ENCODE measurements at regions not wholly inside any gene's neighbourhood (a gene's known extent, or its start where the extent isn't known, plus 50 kb on each side); places are given as distances from the start of the nearest gene placed in this dataset.
"Not testable (repeated sequence)": the region's sequence is repeated elsewhere in the genome, so short reads cannot be mapped to it uniquely, and the experiment has no call there.

- no peak for DNase-seq (ENCODE audit: low read depth in 2 of 2)
These were observed 214.7 kb downstream of the ANKRD30B start for GRCh38 chr18:14962626-14963025.

- DNase-seq (ENCODE audit: low read depth in 2 of 2): no peak
These were observed 215.3 kb downstream of the ANKRD30B start for GRCh38 chr18:14963246-14963645.

GRCh38 chr18:14964002-14964401 is 216.0 kb downstream of the ANKRD30B start:
- DNase-seq (ENCODE audit: low read depth in 2 of 2): no peak

GRCh38 chr18:14964406-14964805 is 216.4 kb downstream of the ANKRD30B start:
- no peak for DNase-seq (ENCODE audit: low read depth in 2 of 2)

GRCh38 chr18:14964976-14965375 is 217.0 kb downstream of the ANKRD30B start:
- DNase-seq (ENCODE audit: low read depth in 2 of 2): not testable (repeated sequence)

GRCh38 chr18:14965553-14965952 is 217.6 kb downstream of the ANKRD30B start:
- no peak for DNase-seq (ENCODE audit: low read depth in 2 of 2)

- not testable (repeated sequence) for DNase-seq (ENCODE audit: low read depth in 2 of 2)
These were observed 219.3 kb downstream of the ANKRD30B start for GRCh38 chr18:14967246-14967645.

- no peak for DNase-seq (ENCODE audit: low read depth in 2 of 2)
These were observed 221.5 kb downstream of the ANKRD30B start for GRCh38 chr18:14969500-14969899.

- no peak for DNase-seq (ENCODE audit: low read depth in 2 of 2)
These were observed 222.1 kb downstream of the ANKRD30B start for GRCh38 chr18:14970027-14970426.

- DNase-seq (ENCODE audit: low read depth in 2 of 2): no peak
These were observed 223.7 kb downstream of the ANKRD30B start for GRCh38 chr18:14971461-14972185.

GRCh38 chr18:14973421-14973820 is 225.4 kb downstream of the ANKRD30B start:
- not testable (repeated sequence) for DNase-seq (ENCODE audit: low read depth in 2 of 2)

GRCh38 chr18:14974088-14974487 is 226.1 kb downstream of the ANKRD30B start:
- DNase-seq (ENCODE audit: low read depth in 2 of 2): no peak

- no peak for DNase-seq (ENCODE audit: low read depth in 2 of 2)
These were observed 226.6 kb downstream of the ANKRD30B start for GRCh38 chr18:14974576-14974975.

GRCh38 chr18:14975431-14975830 is 227.5 kb downstream of the ANKRD30B start:
- no peak for DNase-seq (ENCODE audit: low read depth in 2 of 2)

GRCh38 chr18:14976736-14977430 is 228.9 kb downstream of the ANKRD30B start:
- no peak for DNase-seq (ENCODE audit: low read depth in 2 of 2)

GRCh38 chr18:14978191-14978590 is 230.2 kb downstream of the ANKRD30B start:
- DNase-seq (ENCODE audit: low read depth in 2 of 2): no peak

GRCh38 chr18:14978962-14979535 is 231.1 kb downstream of the ANKRD30B start:
- DNase-seq (ENCODE audit: low read depth in 2 of 2): peak; percentile 15 to 17

GRCh38 chr18:14979875-14980274 is 231.9 kb downstream of the ANKRD30B start:
- no peak for DNase-seq (ENCODE audit: low read depth in 2 of 2)

GRCh38 chr18:14984531-14984930 is 236.6 kb downstream of the ANKRD30B start:
- not testable (repeated sequence) for DNase-seq (ENCODE audit: low read depth in 2 of 2)

- DNase-seq (ENCODE audit: low read depth in 2 of 2): not testable (repeated sequence)
These were observed 237.5 kb downstream of the ANKRD30B start for GRCh38 chr18:14985291-14986013.

GRCh38 chr18:14987377-14987776 is 239.4 kb downstream of the ANKRD30B start:
- DNase-seq (ENCODE audit: low read depth in 2 of 2): not testable (repeated sequence)
